H9 (cell line): ENCODE measurements at regions not wholly inside any gene's neighbourhood (a gene's known extent, or its start where the extent isn't known, plus 50 kb on each side); places are given as distances from the start of the nearest gene placed in this dataset.

Source experiments
- DNase-seq: peaks from one replicate; pipeline ENCODE4 v3.0.0-alpha.2; 2017
- H2AFZ ChIP-seq: one replicate; pipeline ENCODE4 v1.6.1; 2013; ENCODE audit warnings: mild to moderate bottlenecking, low read length, control low read depth, moderate library complexity
- H2AK5ac ChIP-seq: 2 replicates; pipeline ENCODE4 v1.6.1; 2013; ENCODE audit warnings: low read length, control low read depth, mixed read lengths; ENCODE audit not compliant: insufficient read length
- H2BK120ac ChIP-seq: one replicate; pipeline ENCODE4 v1.6.1; 2013; ENCODE audit warnings: low read depth, mild to moderate bottlenecking, low read length, control low read depth, inconsistent platforms; ENCODE audit not compliant: poor library complexity, severe bottlenecking
- H2BK12ac ChIP-seq: 2 replicates; pipeline ENCODE4 v1.6.1; 2013; ENCODE audit warnings: low read length, control low read depth, mixed read lengths, low read depth; ENCODE audit not compliant: insufficient read length
- H2BK15ac ChIP-seq: 2 replicates; pipeline ENCODE4 v1.6.1; 2013; ENCODE audit warnings: low read depth, low read length, control low read depth
- H2BK20ac ChIP-seq: one replicate; pipeline ENCODE4 v1.6.1; 2013; ENCODE audit warnings: low read depth, mild to moderate bottlenecking, low read length, control low read depth, inconsistent platforms; ENCODE audit not compliant: poor library complexity, severe bottlenecking
- H2BK5ac ChIP-seq: 2 replicates; pipeline ENCODE4 v1.6.1; 2013; ENCODE audit warnings: low read length, control low read depth, mixed read lengths; ENCODE audit not compliant: insufficient read length
- H3K14ac ChIP-seq: 2 replicates; pipeline ENCODE4 v1.6.1; 2013; ENCODE audit warnings: low read length, control low read depth; ENCODE audit not compliant: insufficient read depth
- H3K18ac ChIP-seq: 2 replicates; pipeline ENCODE4 v1.6.1; 2013; ENCODE audit warnings: low read depth, mild to moderate bottlenecking, mixed read lengths, low read length, control low read depth; ENCODE audit not compliant: insufficient read length
- H3K23ac ChIP-seq: 2 replicates; pipeline ENCODE4 v1.6.1; 2013; ENCODE audit warnings: low read length, control low read depth, mixed read lengths, low read depth; ENCODE audit not compliant: insufficient read length
- H3K23me2 ChIP-seq: 2 replicates; pipeline ENCODE4 v1.6.1; 2013; ENCODE audit warnings: low read depth, mild to moderate bottlenecking, mixed read lengths, low read length, control low read depth; ENCODE audit not compliant: insufficient read length, poor library complexity, severe bottlenecking
- H3K27ac ChIP-seq: 2 replicates; pipeline ENCODE4 v1.5.1; 2013; ENCODE audit warnings: low read length, control low read depth, mixed read lengths, low read depth; ENCODE audit not compliant: insufficient read length
- H3K27me3 ChIP-seq: 2 replicates; pipeline ENCODE4 v1.6.1; 2013; ENCODE audit warnings: low read length, control low read depth, inconsistent platforms; ENCODE audit not compliant: insufficient read depth
- H3K4ac ChIP-seq: 2 replicates; pipeline ENCODE4 v1.6.1; 2013; ENCODE audit warnings: low read depth, mild to moderate bottlenecking, control low read depth, inconsistent platforms, low read length, moderate library complexity
- H3K4me1 ChIP-seq: 2 replicates; pipeline ENCODE4 v1.6.1; 2013; ENCODE audit warnings: low read length, control low read depth, inconsistent platforms; ENCODE audit not compliant: insufficient read depth
- H3K4me2 ChIP-seq: 2 replicates; pipeline ENCODE4 v1.6.1; 2013; ENCODE audit warnings: low read length, control low read depth, mixed read lengths; ENCODE audit not compliant: insufficient read length, insufficient read depth
- H3K56ac ChIP-seq: 2 replicates; pipeline ENCODE4 v1.6.1; 2013; ENCODE audit warnings: low read depth, mild to moderate bottlenecking, mixed read lengths, low read length, control low read depth; ENCODE audit not compliant: insufficient read length
- H3K79me1 ChIP-seq: 2 replicates; pipeline ENCODE4 v1.6.1; 2013; ENCODE audit warnings: low read depth, mild to moderate bottlenecking, moderate library complexity, low read length, control low read depth, inconsistent platforms; ENCODE audit not compliant: insufficient read depth, poor library complexity, severe bottlenecking
- H3K79me2 ChIP-seq: 2 replicates; pipeline ENCODE4 v1.6.1; 2013; ENCODE audit warnings: low read length, control low read depth, inconsistent platforms; ENCODE audit not compliant: insufficient read depth
- H3K9ac ChIP-seq: 2 replicates; pipeline ENCODE4 v1.6.1; 2013; ENCODE audit warnings: low read length, control low read depth, mixed read lengths; ENCODE audit not compliant: insufficient read length; ENCODE audit errors: extremely low read depth
- H3K9me3 ChIP-seq: one replicate; pipeline ENCODE4 v1.6.1; 2013; ENCODE audit warnings: low read depth, low read length, inconsistent platforms; ENCODE audit not compliant: control insufficient read depth
- H3T11ph ChIP-seq: one replicate; pipeline ENCODE4 v1.6.1; 2013; ENCODE audit warnings: mild to moderate bottlenecking, low read length, control low read depth, inconsistent platforms
- H4K20me1 ChIP-seq: one replicate; pipeline ENCODE4 v1.6.1; 2013; ENCODE audit not compliant: control insufficient read depth, insufficient read length, insufficient read depth
- H4K5ac ChIP-seq: 2 replicates; pipeline ENCODE4 v1.6.1; 2013; ENCODE audit warnings: low read depth, mild to moderate bottlenecking, mixed read lengths, low read length, control low read depth; ENCODE audit not compliant: insufficient read length
- H4K8ac ChIP-seq: replicated peaks from 2 replicates; pipeline ENCODE4 v1.6.1; 2013; ENCODE audit warnings: low read length, control low read depth, mixed read lengths, low read depth; ENCODE audit not compliant: insufficient read length
- H4K91ac ChIP-seq: 2 replicates; pipeline ENCODE4 v1.6.1; 2013; ENCODE audit warnings: low read depth, mild to moderate bottlenecking, moderate library complexity, mixed read lengths, low read length, control low read depth; ENCODE audit not compliant: insufficient read length
- H3K27ac Mint-ChIP-seq, 3 experiments: 2 replicates in 2 of 3; 3 replicates in 1 of 3; pipeline ENCODE4 v1.8.0; 2020 to 2021; ENCODE audit warnings: mixed read lengths in 3 of 3, mild to moderate bottlenecking in 1 of 3, moderate library complexity in 1 of 3
- H3K27me3 Mint-ChIP-seq: 2 replicates; pipeline ENCODE4 v1.8.0; 2021; ENCODE audit warnings: low read depth, mild to moderate bottlenecking, moderate library complexity, mixed read lengths
- H3K36me3 Mint-ChIP-seq, 3 experiments: 2 replicates in 2 of 3; 3 replicates in 1 of 3; pipeline ENCODE4 v1.8.0; 2020 to 2021; ENCODE audit warnings: low read depth in 3 of 3, mixed read lengths in 3 of 3; ENCODE audit not compliant: insufficient read depth in 1 of 3
- H3K4me1 Mint-ChIP-seq, 2 experiments: 2 replicates each; pipeline ENCODE4 v1.8.0; 2020; ENCODE audit warnings: mixed read lengths in 2 of 2
- H3K4me3 Mint-ChIP-seq, 2 experiments: 2 replicates in 1 of 2; 3 replicates in 1 of 2; pipeline ENCODE4 v1.8.0; 2020 to 2021; ENCODE audit warnings: mild to moderate bottlenecking in 2 of 2, mixed read lengths in 2 of 2, moderate library complexity in 1 of 2
- H3K9me3 Mint-ChIP-seq, 2 experiments: 2 replicates in 1 of 2; 3 replicates in 1 of 2; pipeline ENCODE4 v1.8.0; 2020; ENCODE audit warnings: mild to moderate bottlenecking in 2 of 2, mixed read lengths in 2 of 2, moderate library complexity in 1 of 2
- CTCF ChIP-seq: fragments of 200-600 bp; sonication (generic); conservative IDR thresholded peaks from 3 replicates; pipeline ENCODE4 v1.8.0; 2021; ENCODE audit warnings: antibody characterized with exemption, mild to moderate bottlenecking
- WGBS: extraction: QIAGEN DNeasy Blood & Tissue Kit; methylation state at CpG from one replicate; pipeline ENCODE4 v1.1.7; 2013; ENCODE audit warnings: missing lambda C conversion rate, low lambda C conversion rate, mixed read lengths; ENCODE audit not compliant: insufficient read length; ENCODE audit errors: extremely low coverage; 5-methylcytosine and 5-hydroxymethylcytosine counted together

GRCh38 chr9:12170456-12170855 lies 522.7 kb upstream of the TYRP1 start:
- H4K20me1 ChIP-seq = no peaks in the 10 kb centered on the region
- no peak overlapping the region for H3K18ac ChIP-seq
- H3K27me3 Mint-ChIP-seq = no peaks in the 10 kb centered on the region; the same call in 1 of the 2 replicates
- H3K9me3 Mint-ChIP-seq = peaks cover 0 to 2% of the 10 kb centered on the region in 2 experiments; a peak in 1 of 5 replicates
- H3K23me2 ChIP-seq = no peaks in the 10 kb centered on the region
- H3K4me1 Mint-ChIP-seq = no peaks in the 10 kb centered on the region
- no peak overlapping the region for H2BK12ac ChIP-seq
- H3K14ac ChIP-seq = no peak overlapping the region
- no peak overlapping the region for H3K9ac ChIP-seq
- WGBS = no CpG with 5 or more reads among the region's 1 CpG
- H3K79me1 ChIP-seq = no peaks in the 10 kb centered on the region
- no peak overlapping the region for H3K56ac ChIP-seq
- no peak overlapping the region for H4K91ac ChIP-seq
- no peak overlapping the region for H3K4me2 ChIP-seq
- no peak overlapping the region for H2BK20ac ChIP-seq
- no peak for TF ChIP-seq CTCF
- H2AK5ac ChIP-seq = no peak overlapping the region
- no peaks in the 10 kb centered on the region for H3K4me1 ChIP-seq
- H3K4me3 Mint-ChIP-seq = no peak overlapping the region
- no peak overlapping the region for H3K23ac ChIP-seq
- no peak overlapping the region for H3K27ac ChIP-seq
- no peaks in the 10 kb centered on the region for H3K36me3 Mint-ChIP-seq
- no peak overlapping the region for H2BK5ac ChIP-seq
- no peaks in the 10 kb centered on the region for H3K9me3 ChIP-seq
- 0 out of 2 replicates have a peak, but pooled peaks cover 1% of the 10 kb centered on the region for H3K79me2 ChIP-seq
- H2AFZ ChIP-seq = no peak overlapping the region
- H3K27ac Mint-ChIP-seq = no peak overlapping the region
- no peak overlapping the region for H3T11ph ChIP-seq
- no peak overlapping the region for H2BK15ac ChIP-seq
- no peak overlapping the region for H4K5ac ChIP-seq
- no peak for DNase-seq
- H3K27me3 ChIP-seq = no peaks in the 10 kb centered on the region
- no peak overlapping the region for H3K4ac ChIP-seq
- H2BK120ac ChIP-seq = no peak overlapping the region
- no peak overlapping the region for H4K8ac ChIP-seq
